Calu3 (cell line): ENCODE measurements at regions not wholly inside any gene's neighbourhood (a gene's known extent, or its start where the extent isn't known, plus 50 kb on each side); places are given as distances from the start of the nearest gene placed in this dataset.

Experiments used
- BruUV-seq: library from RNA; stranded (reverse); fragments of 400-500 nt; replicated peaks from 2 replicates; lab custom pipeline; 2021; lab: Mats Ljungman, UMichigan
- CTCF ChIA-PET: fragments of 300-600 bp; sonication (Branson Sonifier 250); formaldehyde crosslinking; loops from one replicate; lab custom pipeline; 2022; ENCODE audit warnings: antibody characterized with exemption; lab: Charles Lee
- DNase-seq: peaks from one replicate; pipeline ENCODE4 v3.0.0; 2022
- H3K27ac Mint-ChIP-seq: one replicate; pipeline ENCODE4 v1.8.0; 2022; ENCODE audit warnings: mixed read lengths; ENCODE audit not compliant: unreplicated experiment
- H3K27me3 Mint-ChIP-seq: one replicate; pipeline ENCODE4 v1.8.0; 2022; ENCODE audit warnings: mixed read lengths; ENCODE audit not compliant: unreplicated experiment
- H3K36me3 Mint-ChIP-seq: one replicate; pipeline ENCODE4 v1.8.0; 2022; ENCODE audit warnings: mild to moderate bottlenecking, moderate library complexity, mixed read lengths; ENCODE audit not compliant: insufficient read depth, unreplicated experiment
- H3K4me1 Mint-ChIP-seq: one replicate; pipeline ENCODE4 v1.8.0; 2022; ENCODE audit warnings: mild to moderate bottlenecking, low read depth, mixed read lengths; ENCODE audit not compliant: unreplicated experiment
- H3K4me3 Mint-ChIP-seq: one replicate; pipeline ENCODE4 v1.8.0; 2022; ENCODE audit warnings: mild to moderate bottlenecking, low read depth, moderate library complexity, mixed read lengths; ENCODE audit not compliant: unreplicated experiment
- H3K9me3 Mint-ChIP-seq: one replicate; pipeline ENCODE4 v1.8.0; 2022; ENCODE audit warnings: low read depth, mixed read lengths; ENCODE audit not compliant: unreplicated experiment
- CTCF ChIP-seq: fragments of 200-600 bp; IDR thresholded peaks from one replicate; pipeline ENCODE4 v1.8.0; 2022; ENCODE audit warnings: antibody characterized with exemption; ENCODE audit not compliant: unreplicated experiment
- intact Hi-C: fragments of 100-400 bp; cut with micrococcal nuclease; formaldehyde crosslinking; loops from one replicate; pipeline ENCODE4 v1.10.0; 2022; ENCODE audit not compliant: unreplicated experiment

- intact Hi-C loops, result no loop called here
- H3K27me3 Mint-ChIP-seq, result peaks cover 88% of the 10 kb centered on the region
These were observed 395.3 kb downstream of the LPIN1 start for GRCh38 chr2:12141618-12142258.

DNA sequence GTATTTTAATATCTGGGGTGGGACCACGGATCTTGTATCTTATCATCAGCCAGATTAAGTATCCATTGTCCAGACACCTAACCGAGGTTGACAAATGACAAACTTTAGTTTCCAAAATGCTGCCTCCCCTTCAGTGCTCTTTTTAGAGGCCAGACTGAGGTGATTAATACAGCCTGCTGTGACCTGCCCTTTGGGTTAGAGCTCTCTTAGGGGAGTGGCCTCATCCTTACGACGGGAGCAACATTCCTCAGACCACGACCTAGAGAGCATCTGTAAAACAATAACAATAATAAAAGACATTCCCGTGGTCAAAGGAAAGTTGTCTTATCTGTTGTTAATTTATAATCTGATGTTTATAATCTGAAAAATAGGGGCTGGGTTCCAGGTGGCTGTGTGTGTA lies 405.3 kb downstream of the LPIN1 start:
- DNase-seq, result no peak
- Mint-ChIP-seq H3K4me1 (no peaks in the 10 kb centered on the region), H3K9me3 (peaks cover 3% of the 10 kb centered on the region), H3K27me3 (peaks cover 35% of the 10 kb centered on the region), H3K4me3 (no peak overlapping the region), H3K27ac (no peak overlapping the region), H3K36me3 (no peaks in the 10 kb centered on the region)
- CTCF ChIA-PET, result no interaction called here
- intact Hi-C loops, result no loop called here
- BruUV-seq, result no TSS peak
- TF ChIP-seq CTCF, result no peak

More at GRCh38 chr2:12141618-12142258, 395.3 kb downstream of the LPIN1 start:
- no peaks in the 10 kb centered on the region for H3K4me1 Mint-ChIP-seq
- DNase-seq, result no peak
- H3K4me3 Mint-ChIP-seq, result no peak overlapping the region
- CTCF ChIA-PET, result no interaction called here
- no peaks in the 10 kb centered on the region for H3K36me3 Mint-ChIP-seq
- TF ChIP-seq CTCF, result no peak
- peaks cover under 1% of the 10 kb centered on the region for H3K9me3 Mint-ChIP-seq
- BruUV-seq, result no TSS peak
- no peak overlapping the region for H3K27ac Mint-ChIP-seq

GRCh38 chr2:12152888-12153287 lies 406.5 kb downstream of the LPIN1 start:
- Mint-ChIP-seq H3K36me3 (no peaks in the 10 kb centered on the region), H3K4me3 (no peak overlapping the region), H3K4me1 (no peaks in the 10 kb centered on the region), H3K27ac (no peak overlapping the region), H3K27me3 (peaks cover 27% of the 10 kb centered on the region), H3K9me3 (no peaks in the 10 kb centered on the region)
- intact Hi-C loops, result no loop called here
- no peak for TF ChIP-seq CTCF
- no TSS peak for BruUV-seq
- CTCF ChIA-PET, result no interaction called here
- DNase-seq, result no peak

- BruUV-seq, result no TSS peak
- H3K27ac Mint-ChIP-seq, result no peak overlapping the region
These were observed 409.0 kb downstream of the LPIN1 start for GRCh38 chr2:12155303-12156051.

More at GRCh38 chr2:12155303-12156051, 409.0 kb downstream of the LPIN1 start:
- CTCF ChIA-PET, result no interaction called here
- Mint-ChIP-seq H3K9me3 (no peaks in the 10 kb centered on the region), H3K27me3 (peaks cover 21% of the 10 kb centered on the region), H3K4me3 (no peak overlapping the region), H3K36me3 (no peaks in the 10 kb centered on the region), H3K4me1 (no peaks in the 10 kb centered on the region)
- DNase-seq, result no peak
- intact Hi-C loops, result no loop called here
- TF ChIP-seq CTCF, result no peak
